ENCODE measurements at regions not wholly inside any gene's neighbourhood (a gene's known extent, or its start where the extent isn't known, plus 50 kb on each side); places are given as distances from the start of the nearest gene placed in this dataset.
"Not testable (repeated sequence)": the region's sequence is repeated elsewhere in the genome, so short reads cannot be mapped to it uniquely, and the experiment has no call there.

DNA sequence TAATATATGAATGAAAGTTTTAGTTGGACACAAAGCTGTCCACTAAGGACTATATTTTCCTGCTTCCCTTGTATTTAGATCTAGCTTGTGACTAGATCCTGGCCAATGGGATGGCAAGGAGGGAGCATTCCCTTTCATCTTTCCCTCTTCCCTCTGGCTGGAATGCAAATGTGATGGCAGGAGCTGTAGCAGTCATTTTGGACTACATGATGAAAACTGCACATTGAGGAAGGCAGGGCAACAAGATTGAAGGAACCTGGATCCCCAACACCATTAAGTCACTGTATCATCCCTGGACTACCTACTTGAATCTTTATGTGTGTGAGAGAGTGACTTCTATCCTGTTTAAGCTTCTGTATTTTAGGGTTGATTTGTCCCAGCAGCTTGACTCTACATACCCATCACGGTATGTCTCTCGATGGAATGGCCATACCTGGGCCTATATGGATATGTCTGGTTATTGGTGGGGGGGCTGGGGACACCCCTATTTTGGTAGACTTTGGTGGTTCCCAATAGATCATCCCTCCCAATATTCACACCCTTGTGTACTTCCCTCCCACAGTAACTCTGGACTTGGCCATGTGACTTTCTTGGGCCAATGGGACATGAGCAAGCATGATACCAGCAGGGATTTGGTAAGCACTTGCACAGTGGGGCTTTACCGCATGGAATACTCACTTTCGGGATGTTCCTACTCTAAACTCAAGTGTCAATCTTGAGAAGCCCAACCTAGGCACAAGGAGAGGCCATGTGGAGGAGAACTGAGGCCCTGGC, 128.5 kb downstream of the VEGFA start:
- DNase-seq, result no peak

DNA sequence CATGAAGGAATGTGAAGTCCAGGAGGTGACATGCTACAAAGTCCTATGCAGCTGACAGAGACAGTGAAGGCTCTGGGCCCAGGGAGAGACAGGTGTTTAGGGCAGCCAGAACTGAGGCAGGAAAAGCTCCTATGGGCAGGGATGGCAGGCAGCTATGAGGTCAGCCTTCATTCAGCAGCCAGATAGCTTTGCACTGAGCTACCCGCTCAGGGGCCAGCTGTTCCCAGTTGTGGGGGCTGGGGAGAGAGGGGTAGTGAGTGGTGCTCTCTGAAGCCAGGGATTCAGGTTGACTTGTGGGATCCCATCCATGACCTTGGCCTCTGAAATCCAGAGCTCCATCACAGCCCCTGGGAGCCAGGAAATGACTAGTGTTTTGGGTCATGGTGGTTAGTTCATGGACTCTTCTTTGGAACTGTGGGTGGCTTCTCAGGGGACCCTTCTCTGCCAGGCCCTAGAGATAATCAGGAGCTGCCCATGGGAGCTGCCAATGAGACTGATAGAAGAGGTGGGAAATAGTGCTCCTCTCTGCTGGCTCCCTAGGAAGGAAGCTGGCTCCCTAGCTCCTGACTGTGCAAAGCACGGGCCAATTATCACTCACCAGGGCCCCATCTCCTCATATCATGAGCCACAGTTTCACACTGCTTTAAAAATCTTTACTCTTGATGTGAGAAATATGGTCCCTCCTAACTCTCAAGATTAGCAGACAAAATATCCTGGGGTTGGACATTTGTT, 127.7 kb downstream of the VEGFA start:
- DNase-seq, result no peak

DNA sequence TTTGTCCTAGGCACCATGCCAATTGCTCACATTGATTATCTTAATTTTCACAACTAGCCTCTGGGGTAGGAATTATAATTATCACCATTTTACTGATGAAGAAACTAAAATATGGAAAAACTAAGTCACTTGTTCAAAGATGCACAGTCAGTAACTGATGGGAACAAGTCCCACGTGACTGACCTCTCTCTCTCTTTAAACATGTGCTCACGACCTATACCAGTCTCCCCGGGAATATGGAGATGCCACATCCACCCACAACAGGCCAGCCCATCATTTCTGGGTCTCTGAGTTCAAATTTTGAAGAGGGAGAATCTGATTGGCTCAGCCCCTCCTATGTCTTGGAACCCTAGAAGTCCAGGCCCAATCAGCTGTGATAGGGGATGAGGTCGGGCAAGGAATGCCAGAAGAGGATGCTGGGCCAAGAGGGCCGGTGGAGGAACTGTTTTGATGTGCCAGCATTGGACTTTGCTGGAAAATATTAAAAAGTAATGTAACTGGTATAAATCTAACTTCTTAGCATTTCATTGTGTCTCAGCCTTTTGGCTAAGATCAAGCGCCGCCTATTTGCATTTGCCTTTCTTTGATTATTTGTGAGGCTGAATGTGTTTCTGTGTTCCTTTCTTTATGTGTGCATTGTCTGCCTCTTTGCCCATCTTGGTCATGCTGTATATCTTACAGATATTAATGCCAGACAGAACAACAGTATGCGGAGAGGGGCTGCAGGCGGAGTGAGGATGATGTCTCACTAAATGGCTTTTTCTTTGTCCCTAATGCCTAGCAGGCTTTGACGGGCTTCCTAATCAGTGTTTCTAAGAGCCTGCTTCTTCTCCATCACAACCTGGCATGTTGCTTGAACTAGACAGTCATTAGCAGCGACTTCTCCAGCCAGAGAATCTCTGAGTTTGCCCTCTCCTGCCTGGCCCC, 126.6 kb downstream of the VEGFA start:
- DNase-seq, result no peak

DNA sequence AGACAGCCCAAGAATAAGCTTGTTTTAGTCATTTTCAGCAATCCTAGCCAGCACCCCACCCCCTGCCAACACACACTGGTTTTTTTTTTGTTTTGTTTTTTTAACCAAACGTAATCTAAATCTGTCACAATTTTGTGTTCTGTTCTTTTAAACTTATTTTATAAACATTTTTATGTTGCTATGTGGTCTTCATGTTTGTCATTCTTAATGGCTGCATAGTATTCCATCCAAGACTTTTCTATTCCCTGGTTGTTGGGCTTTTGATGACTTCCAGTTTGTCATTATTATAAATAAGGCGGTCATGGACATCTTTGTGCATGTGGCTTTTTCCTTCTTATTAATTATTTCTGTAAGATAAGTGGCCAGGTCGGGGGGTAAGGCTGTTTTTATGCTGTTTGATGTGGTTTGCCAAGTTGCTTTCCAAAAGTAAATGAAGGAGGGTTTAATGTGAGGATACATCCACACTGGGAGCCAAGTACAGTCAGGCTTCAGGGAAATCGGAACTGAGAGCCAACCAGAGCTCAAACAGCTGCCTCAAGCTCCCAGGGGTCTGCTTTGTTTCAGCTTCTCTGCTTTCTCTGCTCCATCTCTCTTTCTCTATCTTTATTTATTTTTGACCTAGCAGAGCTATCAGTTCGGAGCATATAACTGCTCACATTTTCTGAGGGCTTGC, 125.8 kb downstream of the VEGFA start:
- no peak for DNase-seq

DNA sequence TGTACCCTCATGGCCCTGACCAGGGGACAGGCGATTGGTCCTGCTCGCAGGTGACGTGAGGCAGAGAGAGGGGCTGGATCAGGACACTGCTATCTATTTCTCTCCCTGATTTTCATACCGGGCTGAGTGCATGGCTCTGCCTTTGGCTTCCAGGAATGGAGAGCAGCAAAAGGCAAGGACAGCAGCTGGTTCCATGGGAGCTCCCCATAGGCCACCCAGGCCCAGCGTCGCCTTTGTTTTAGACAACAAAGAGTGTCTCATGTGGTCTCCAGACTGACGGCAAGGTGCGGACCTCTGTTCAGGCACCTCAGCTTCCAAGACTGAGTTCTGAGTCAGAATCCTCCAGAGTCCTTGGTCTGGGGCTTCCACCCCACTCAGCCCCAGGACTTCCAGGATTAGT, 123.1 kb downstream of the VEGFA start:
- no peak for DNase-seq

DNA sequence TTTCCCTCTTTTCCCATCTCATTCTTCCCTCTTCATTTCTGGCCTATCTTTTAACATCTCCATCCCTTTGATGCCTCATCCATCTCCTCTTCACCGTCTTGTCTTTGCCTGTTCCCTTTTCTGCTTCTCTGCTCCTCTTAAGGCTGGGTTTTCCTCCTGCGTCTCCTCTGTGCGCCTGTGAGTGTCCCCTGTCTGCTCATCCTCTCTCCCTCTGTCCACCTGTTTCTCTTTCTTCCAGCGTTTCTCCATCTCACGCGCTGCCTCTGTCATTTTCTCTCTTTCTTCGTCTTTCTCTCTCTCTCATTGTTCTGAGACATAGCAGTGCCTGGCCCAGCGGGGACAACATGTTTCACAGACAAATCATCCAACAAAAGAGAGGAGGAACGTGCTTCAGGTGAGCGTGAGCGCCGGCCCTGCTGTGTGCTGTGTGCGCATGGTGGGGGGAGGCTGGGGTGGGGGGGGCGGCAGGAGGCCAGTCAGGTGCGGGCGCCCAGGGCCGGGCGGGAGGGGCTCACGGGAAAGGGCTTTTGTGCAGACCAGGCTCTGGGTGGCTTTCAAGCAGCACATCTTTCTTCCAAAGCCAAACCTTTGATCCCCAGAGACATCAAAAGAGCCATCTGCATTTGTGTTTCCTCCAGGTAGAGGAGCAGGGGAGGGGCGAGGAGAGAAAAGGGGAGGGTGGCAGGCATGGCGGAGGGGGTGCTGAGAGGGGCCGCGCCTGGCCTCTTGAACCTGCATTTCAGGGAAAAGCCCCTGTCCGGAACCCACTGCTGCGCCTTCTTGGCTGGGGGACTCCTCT, 121.3 kb downstream of the VEGFA start:
- DNase-seq, result no peak

DNA sequence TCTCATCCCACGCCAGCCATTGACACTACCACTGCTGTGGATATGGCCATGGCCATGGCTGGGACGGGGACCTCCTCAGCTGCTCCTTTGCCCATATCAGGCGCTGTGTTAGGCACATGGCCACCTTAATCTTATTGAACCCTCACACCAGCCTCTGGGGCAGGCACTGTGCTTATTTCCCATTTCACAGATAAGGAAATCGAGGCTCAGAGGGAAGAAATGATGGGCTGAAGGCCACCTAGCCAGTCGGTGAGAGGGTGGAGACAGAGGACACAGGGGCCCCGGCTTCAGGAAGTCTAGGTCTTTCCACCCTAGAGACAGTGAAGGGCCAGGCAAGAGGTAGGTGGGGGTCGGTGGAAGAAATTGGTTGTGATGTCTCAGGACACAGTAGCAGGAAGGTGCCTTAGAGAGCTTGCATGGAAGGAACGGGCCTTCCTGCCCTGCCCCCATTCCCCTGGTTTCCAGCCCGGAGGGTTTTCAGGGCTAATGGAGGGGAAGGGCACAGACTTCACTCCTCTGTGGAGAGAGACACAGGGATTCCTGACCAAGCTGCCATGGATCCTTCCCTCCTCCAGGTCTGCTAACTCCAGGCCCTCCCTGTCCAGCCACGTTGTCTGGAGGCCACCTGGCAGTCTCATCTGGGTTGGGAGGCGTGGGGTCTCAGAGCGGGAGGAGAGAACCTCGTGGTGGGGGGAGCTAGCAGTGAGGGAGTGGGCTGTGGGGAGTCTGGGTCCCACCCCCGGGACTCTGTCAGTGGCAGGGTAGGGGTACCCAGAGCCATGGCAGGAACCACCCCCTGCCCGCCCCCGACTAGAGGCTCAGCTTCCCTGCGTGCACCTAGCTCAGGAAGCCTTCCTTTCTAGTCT, 120.4 kb downstream of the VEGFA start:
- no peak for DNase-seq

DNA sequence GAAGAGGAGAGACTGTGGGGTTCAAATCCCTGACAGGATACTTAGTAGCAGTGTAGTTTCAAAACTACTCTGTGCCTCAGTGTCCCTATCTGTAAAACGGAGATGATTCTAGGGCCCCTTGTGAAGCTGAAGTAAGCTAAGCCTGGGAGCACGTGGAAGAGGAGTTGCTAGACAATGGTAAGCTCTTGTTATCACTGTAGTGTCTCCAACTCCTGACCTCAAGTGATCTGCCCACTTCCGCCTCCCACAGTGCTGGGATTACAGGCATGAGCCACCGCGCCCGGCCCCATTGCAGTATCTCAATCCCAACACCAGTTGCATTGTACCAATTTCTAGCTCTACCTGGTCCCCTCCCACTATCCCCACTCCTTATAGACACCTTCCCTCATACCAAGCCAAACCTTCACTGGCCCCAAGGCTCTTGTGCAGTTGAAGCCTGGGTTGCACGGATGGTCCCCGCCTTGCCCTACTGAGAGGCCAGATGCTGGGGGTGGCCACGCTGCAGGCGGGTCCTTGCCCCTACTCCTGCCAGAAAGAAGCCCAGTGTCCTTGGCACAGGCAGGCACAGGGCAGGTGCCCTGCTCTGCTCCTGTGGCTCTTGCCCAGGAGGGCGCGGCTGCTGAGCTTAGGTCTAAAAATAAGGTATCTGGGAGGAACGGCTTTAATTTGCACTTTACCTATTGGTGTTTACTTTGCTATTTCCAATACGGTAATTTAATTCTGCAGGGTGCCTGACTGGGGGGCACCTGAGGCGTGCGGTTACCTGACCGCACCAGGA, 118.1 kb downstream of the VEGFA start:
- DNase-seq, result no peak

DNA sequence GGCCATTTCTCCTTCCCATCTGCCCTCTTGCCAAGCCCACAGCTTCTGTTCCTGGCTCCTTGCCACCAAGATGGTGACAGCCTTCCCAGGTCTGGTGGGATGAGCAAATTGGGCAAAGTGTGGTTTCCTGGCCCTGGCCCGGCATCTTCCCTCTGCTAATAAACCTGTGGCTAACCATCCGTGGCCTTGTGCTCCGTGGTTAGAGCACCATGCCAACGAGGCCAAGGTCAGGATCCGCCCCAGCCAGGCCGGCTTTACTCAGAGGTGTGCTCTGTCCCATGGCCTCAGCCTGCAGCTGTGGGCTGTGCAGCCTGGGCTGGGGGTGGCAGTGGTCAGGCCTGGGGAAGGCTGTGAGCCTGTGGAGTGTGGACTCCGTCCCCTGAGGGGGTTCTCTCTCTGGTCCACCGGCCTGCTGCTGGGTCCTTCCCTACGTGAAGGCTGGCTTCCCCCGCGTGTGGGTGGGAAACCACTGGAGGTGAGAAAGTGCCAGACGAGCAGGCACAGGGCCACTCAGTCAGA, 117.4 kb downstream of the VEGFA start:
- DNase-seq, result no peak

DNA sequence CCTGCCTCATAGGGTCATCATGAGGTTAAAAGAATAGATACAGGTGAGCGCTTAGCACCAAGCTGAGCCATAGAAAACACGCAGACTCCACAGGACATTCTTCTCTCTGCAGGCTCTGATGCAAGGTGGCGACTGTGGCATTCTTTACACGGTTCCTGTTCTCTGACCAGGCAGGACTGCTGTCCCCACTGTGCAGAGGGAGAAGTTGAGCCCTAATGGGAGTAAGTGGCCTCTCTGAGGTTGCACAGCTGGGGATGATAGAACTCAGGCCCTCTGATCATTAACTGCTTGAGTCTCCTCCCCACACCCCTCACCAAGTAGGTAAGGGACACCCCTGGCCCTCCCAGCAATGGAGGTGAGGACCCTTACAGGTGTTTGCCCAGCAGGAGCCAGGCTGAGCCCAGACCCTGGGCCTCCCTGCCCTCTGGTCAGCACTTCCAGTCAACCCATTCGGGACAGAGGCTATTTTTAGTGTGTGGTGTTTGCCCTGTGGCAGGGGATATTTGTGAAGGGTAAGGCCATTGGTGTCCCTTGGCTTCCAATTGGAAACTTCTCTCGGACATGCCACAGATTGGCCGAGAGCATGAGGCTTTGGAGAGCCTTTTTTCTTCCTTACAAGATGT, 116.8 kb downstream of the VEGFA start:
- no peak for DNase-seq

DNA sequence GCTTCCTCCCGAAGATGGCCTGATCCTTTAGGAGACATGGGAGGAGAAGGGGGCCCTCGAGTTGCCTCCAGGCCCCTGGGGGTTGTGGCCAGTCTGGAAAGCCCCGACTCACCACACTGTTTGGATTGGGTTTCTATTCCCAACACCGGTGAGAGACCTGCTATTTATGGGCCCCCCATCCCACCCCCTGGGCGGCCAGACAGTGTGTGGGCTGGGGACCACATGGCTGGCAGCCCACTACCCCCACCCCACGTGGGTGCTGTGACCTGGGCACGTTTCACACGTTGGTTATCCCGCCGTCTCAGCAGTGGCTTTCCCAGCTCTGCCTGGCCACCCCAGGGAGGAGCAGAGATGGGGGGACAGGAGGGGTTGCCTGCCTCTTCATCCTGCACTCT, 116.1 kb downstream of the VEGFA start:
- no peak for DNase-seq

DNA sequence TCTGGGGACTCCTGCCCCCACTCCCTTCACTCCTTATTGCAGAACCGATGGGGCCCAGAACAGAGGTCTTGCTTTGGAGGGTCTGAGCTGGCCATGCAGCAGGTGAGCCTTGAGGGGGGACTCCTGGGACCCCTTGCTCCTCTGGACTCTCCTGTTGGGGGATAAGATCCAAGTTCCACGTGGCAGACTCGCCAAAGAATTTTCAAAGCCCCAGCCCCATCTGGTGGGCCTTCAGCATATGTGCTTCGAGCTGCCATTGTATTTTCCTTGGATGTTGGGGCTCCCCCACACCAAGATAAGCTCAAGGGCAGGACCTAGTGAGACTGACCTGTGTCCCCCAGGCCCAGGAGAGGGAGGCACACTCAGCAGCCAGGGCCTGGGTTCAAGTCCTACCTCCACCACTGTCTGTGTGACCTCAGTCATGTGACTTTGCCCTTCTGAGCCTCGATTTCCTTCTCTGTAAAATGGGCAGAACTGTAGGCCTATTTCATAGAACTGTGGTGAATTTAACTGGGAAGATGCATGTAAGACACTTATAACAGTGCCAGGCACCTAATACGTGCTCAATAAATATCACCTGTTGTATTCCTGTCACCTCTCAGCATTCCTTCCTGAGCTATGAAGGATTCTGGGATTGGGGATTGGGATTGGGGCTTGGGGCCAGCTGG, 115.5 kb downstream of the VEGFA start:
- DNase-seq, result no peak

DNA sequence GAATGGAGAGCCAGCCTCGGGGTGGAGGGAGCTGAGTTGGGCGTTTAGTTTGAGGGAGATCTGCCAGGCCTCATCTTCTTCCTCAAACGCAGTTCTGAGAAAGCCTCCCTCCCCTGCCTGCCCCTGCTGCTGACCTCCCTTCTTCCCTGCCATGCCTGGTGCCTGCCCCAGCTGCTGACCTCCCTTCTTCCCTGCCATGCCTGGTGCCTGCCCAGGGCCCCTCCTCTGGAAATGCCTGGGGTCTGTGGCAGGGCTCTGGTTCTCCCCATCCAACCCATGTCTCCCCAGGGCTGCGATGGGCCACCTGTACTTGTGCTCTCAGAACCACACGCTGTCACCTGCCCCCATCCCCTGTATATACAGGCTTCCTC, 114.6 kb downstream of the VEGFA start:
- no peak for DNase-seq

DNA sequence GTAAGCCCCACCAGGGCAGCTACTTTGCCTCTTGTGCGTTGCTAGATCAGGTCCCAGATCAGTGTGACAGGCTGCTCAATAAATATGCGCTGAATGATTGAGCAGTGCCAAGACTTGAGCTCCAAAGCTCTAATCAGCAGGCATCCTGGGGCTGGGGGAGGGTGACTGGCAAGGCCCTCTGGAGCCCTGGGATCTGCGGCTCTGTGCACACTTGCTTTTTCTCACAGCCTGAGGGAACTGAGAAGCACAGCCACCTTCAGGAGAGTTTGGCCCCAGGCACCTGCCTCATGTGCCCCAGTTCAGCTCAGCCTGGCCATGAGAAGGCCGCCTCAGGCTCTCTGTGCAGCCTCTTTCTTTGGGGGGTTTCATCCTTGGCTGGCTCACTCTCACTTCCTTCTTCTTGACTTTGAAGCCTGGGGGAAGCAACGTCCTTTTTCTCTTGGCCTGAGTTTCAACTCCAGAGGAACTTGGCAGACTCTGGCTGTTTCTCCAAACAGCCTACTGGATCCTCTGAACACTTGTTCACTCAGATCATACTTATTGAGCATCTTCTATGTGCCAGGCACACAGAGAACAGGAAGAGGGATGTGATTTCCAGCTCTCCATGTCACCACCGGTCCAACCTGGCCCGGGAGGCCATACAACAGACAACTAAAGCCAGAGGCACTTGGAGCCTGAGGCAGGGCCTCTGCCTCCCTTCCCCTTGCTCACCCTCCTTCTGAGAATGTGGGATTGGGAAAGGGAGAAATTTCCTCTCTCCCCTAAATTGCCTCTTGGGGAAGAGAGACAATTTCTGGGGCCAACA, 114.0 kb downstream of the VEGFA start:
- no peak for DNase-seq

DNA sequence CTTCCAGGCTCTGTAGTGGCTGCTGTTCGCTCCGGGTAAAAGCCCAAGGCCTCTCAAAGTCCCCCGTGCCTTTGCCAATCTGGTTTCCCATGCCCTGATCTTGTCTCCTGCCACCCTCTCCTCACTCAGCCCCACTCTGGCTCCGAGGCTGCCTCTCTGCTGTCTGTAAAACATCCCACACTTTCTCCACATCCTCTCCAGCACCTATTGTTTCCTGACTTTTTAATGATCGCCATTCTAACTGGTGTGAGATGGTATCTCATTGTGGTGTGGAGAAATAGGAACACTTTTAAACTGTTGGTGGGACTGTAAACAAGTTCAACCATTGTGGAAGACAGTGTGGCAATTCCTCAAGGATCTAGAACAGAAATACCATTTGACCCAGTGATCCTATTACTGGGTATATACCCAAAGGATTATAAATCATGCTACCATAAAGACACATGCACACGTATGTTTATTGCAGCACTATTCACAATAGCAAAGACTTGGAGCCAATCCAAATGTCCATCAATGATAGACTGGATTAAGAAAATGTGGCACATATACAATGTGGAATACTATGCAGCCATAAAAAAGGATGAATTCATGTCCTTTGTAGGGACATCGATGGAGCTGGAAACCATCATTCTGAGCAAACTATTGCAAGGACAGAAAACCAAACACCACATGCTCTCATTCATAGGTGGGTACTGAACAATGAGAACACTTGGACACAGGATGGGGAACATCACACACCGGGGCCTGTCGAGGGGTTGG, 112.9 kb downstream of the VEGFA start:
- not testable (repeated sequence) for DNase-seq

DNA sequence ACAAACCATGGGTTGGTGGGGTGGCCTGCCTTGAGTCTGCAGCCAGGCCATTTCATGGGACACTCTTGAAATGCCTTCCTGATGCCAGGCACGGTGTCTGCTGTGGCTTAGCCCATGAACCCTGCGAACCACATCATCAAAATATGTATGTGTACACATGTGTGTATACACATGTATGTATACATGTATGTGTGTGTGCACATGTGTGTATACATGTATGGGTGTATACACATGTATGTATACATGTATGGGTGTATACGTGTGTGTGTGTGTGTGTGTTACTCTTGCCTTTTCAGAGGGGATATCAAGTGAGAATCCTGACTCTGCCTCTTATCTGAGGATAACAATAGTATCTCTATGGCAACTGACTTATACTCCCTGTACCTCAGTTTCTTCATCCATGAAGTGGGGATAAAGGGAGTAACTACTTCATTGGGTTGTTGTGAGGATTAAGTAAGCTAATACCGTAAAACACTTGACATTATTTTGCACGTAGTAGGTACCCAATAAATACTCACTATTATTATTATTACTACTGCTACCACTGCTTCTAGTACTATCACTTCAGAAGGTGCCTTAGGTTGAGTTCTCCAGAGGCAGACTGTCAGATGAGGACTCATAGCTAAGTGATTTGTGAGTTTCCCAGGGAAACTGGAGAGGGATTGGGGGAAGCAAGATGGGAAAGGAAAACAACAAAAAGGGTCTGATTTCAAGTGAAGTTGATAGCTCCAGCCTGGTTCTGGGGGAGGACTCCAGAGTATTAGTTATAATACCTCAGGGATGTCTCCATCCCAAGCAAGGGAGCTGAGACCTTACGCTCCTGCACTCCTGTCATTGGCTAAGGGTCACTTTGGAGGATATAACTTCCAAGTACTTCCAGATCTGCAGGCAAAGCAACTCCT, 110.5 kb downstream of the VEGFA start:
- DNase-seq, result no peak
